Neural cell (in vitro differentiated cells): ENCODE measurements at regions not wholly inside any gene's neighbourhood (a gene's known extent, or its start where the extent isn't known, plus 50 kb on each side); places are given as distances from the start of the nearest gene placed in this dataset.

Experiments used
- H2AFZ ChIP-seq: fragments of 200-600, 300-800 bp; sonication (generic), shearing (Covaris generic); 2 replicates; pipeline ENCODE4 v1.6.0; 2014; ENCODE audit warnings: low read depth, mild to moderate bottlenecking, antibody characterized with exemption, low read length, moderate library complexity
- H3F3A ChIP-seq: fragments of 200-600 bp; shearing (Covaris generic); 2 replicates; pipeline ENCODE4 v1.6.1; 2016; ENCODE audit warnings: mild to moderate bottlenecking, moderate library complexity, mixed read lengths, antibody characterized with exemption, low read length; ENCODE audit not compliant: insufficient read depth, poor library complexity, severe bottlenecking
- H3K27ac ChIP-seq: fragments of 200-600, 300-800 bp; sonication (generic), shearing (Covaris generic); 2 replicates; pipeline ENCODE4 v1.5.1; 2014; ENCODE audit warnings: mild to moderate bottlenecking, low read length, moderate library complexity
- H3K27me3 ChIP-seq: fragments of 300-800, 200-600 bp; sonication (generic), shearing (Covaris generic); 2 replicates; pipeline ENCODE4 v1.6.0; 2014; ENCODE audit warnings: mild to moderate bottlenecking, low read depth, low read length, moderate library complexity; ENCODE audit not compliant: insufficient read depth
- H3K36me3 ChIP-seq: fragments of 300-800, 200-600 bp; sonication (generic), shearing (Covaris generic); 2 replicates; pipeline ENCODE4 v1.5.1; 2014; ENCODE audit warnings: mild to moderate bottlenecking, antibody characterized with exemption, low read length, moderate library complexity; ENCODE audit not compliant: insufficient read depth
- H3K4me2 ChIP-seq: fragments of 300-800, 200-600 bp; sonication (generic), shearing (Covaris generic); 2 replicates; pipeline ENCODE4 v1.6.0; 2014; ENCODE audit warnings: mild to moderate bottlenecking, low read length
- H3K4me3 ChIP-seq: fragments of 300-800, 200-600 bp; sonication (generic), shearing (Covaris generic); 2 replicates; pipeline ENCODE4 v1.5.1; 2014; ENCODE audit warnings: mild to moderate bottlenecking, low read length, moderate library complexity
- H3K79me2 ChIP-seq: fragments of 200-600 bp; shearing (Covaris generic); replicated peaks from 2 replicates; pipeline ENCODE4 v1.6.0; 2014; ENCODE audit warnings: mild to moderate bottlenecking, low read length, moderate library complexity; ENCODE audit not compliant: insufficient read depth
- H3K9ac ChIP-seq: fragments of 300-800, 200-600 bp; sonication (generic), shearing (Covaris generic); 2 replicates; pipeline ENCODE4 v1.6.1; 2016; ENCODE audit warnings: mild to moderate bottlenecking, low read length, mixed read lengths
- H3K9me2 ChIP-seq: fragments of 200-600 bp; shearing (Covaris generic); 2 replicates; pipeline ENCODE4 v1.6.1; 2016; ENCODE audit warnings: mild to moderate bottlenecking, low read length, mixed read lengths; ENCODE audit not compliant: insufficient read depth
- H3K9me3 ChIP-seq: fragments of 200-600, 300-800 bp; sonication (generic), shearing (Covaris generic); 2 replicates; pipeline ENCODE4 v1.6.1; 2016; ENCODE audit warnings: mild to moderate bottlenecking, mixed run types, low read length, moderate library complexity, mixed read lengths
- H4K20me1 ChIP-seq: fragments of 200-600 bp; shearing (Covaris generic); 2 replicates; pipeline ENCODE4 v1.6.1; 2016; ENCODE audit warnings: mild to moderate bottlenecking, mixed run types; ENCODE audit not compliant: insufficient read depth
- CTCF ChIP-seq: fragments of 450-650 bp; IDR thresholded peaks from 2 replicates; pipeline ENCODE4 v1.5.1; 2014; ENCODE audit warnings: antibody characterized with exemption, mild to moderate bottlenecking, moderate library complexity; ENCODE audit not compliant: poor library complexity, severe bottlenecking
- EP300 ChIP-seq: fragments of 450-650 bp; conservative IDR thresholded peaks from 2 replicates; pipeline ENCODE4 v1.6.1; 2014; ENCODE audit warnings: antibody characterized with exemption, mild to moderate bottlenecking, moderate library complexity; ENCODE audit not compliant: poor library complexity, severe bottlenecking
- EZH2 ChIP-seq: fragments of 200-600, 300-800 bp; shearing (Covaris generic), sonication (generic); IDR thresholded peaks from 2 replicates; pipeline ENCODE4 v1.6.1; 2014; ENCODE audit warnings: antibody characterized with exemption, low read length, borderline replicate concordance, mild to moderate bottlenecking; ENCODE audit not compliant: insufficient read depth, poor library complexity, severe bottlenecking
- MXI1 ChIP-seq: fragments of 450-650 bp; conservative IDR thresholded peaks from 2 replicates; pipeline ENCODE4 v1.6.1; 2014; ENCODE audit warnings: antibody characterized with exemption, mild to moderate bottlenecking; ENCODE audit not compliant: poor library complexity, severe bottlenecking
- POLR2AphosphoS5 ChIP-seq: IDR thresholded peaks from 2 replicates; pipeline ENCODE4 v1.6.1; 2012
- RAD21 ChIP-seq: fragments of 450-650 bp; conservative IDR thresholded peaks from 2 replicates; pipeline ENCODE4 v1.6.1; 2014; ENCODE audit warnings: antibody characterized with exemption, mild to moderate bottlenecking, moderate library complexity
- REST ChIP-seq: IDR thresholded peaks from 2 replicates; pipeline ENCODE4 v1.6.1; 2012; ENCODE audit warnings: borderline replicate concordance
- SMC3 ChIP-seq: fragments of 450-650 bp; conservative IDR thresholded peaks from 2 replicates; pipeline ENCODE4 v1.6.1; 2014; ENCODE audit warnings: antibody characterized with exemption, mild to moderate bottlenecking, moderate library complexity; ENCODE audit not compliant: poor library complexity
- TAF1 ChIP-seq: IDR thresholded peaks from 2 replicates; pipeline ENCODE4 v1.6.1; 2012; ENCODE audit warnings: low read depth

- Histone ChIP-seq H3K27me3 (no peaks in the 10 kb centered on the region), H4K20me1 (no peaks in the 10 kb centered on the region), H2AFZ (no peak overlapping the region), H3K27ac (no peak overlapping the region), H3K36me3 (no peaks in the 10 kb centered on the region), H3K4me3 (no peak overlapping the region), H3K79me2 (no peaks in the 10 kb centered on the region), H3F3A (no peaks in the 10 kb centered on the region), H3K9me2 (no peaks in the 10 kb centered on the region), H3K9ac (no peak overlapping the region), H3K4me2 (no peak overlapping the region), H3K9me3 (no peaks in the 10 kb centered on the region)
- TF ChIP-seq POLR2AphosphoS5 = no peak
- TF ChIP-seq SMC3 = no peak
- no peak for TF ChIP-seq MXI1
These were observed 129.2 kb downstream of the BAMBI start for GRCh38 chr10:28806488-28806941.

GRCh38 chr10:28806951-28807759 lies 129.8 kb downstream of the BAMBI start:
- no peak overlapping the region for H3K4me3 ChIP-seq
- no peak overlapping the region for H3K9ac ChIP-seq
- no peaks in the 10 kb centered on the region for H3K27me3 ChIP-seq
- no peaks in the 10 kb centered on the region for H3K79me2 ChIP-seq
- no peaks in the 10 kb centered on the region for H3K9me3 ChIP-seq
- no peak overlapping the region for H2AFZ ChIP-seq
- no peak for TF ChIP-seq RAD21
- TF ChIP-seq EP300 = no peak
- no peak for TF ChIP-seq TAF1
- no peak for TF ChIP-seq CTCF
- no peak for TF ChIP-seq SMC3
- no peak for TF ChIP-seq POLR2AphosphoS5
- no peak for TF ChIP-seq EZH2
- no peak for TF ChIP-seq MXI1
- TF ChIP-seq REST = no peak
- no peak overlapping the region for H3K4me2 ChIP-seq
- no peaks in the 10 kb centered on the region for H3K36me3 ChIP-seq
- H4K20me1 ChIP-seq = no peaks in the 10 kb centered on the region
- no peaks in the 10 kb centered on the region for H3F3A ChIP-seq
- H3K9me2 ChIP-seq = no peaks in the 10 kb centered on the region
- H3K27ac ChIP-seq = no peak overlapping the region
